ENCODE measurements at regions not wholly inside any gene's neighbourhood (a gene's known extent, or its start where the extent isn't known, plus 50 kb on each side); places are given as distances from the start of the nearest gene placed in this dataset.

DNA sequence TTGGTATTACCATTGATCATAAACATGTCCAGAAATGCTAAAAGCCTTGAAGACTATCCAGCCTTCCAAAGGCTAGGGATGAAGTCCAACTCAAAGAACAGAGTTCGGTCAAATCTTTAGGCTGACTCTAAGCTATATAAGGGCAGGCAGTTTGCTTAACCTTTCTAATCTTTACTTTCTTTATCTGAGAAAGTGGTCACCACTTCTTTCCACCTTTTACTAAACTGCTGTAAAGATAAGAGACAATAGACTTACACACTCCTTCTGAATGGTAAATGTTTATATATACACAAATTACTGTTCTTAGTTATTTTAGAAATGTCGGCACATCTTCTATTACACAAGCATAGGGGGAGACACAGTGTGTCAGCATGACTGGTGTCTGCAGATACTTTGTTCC, 100.4 kb downstream of the NREP start:
- BruUV-seq (replicated peaks) = no TSS peak
- H3K23ac ChIP-seq (ENCODE audit: low read depth, low read length) = no peak overlapping the region
- no peak overlapping the region for H2AFZ ChIP-seq (replicated peaks; ENCODE audit: low read length, poor library complexity)
- H3K9me1 ChIP-seq (ENCODE audit: insufficient read depth, low read length) = no peaks in the 10 kb centered on the region
- no peak overlapping the region for H3K4me2 ChIP-seq (ENCODE audit: low read depth, low read length)
- no peak overlapping the region for H4K91ac ChIP-seq (ENCODE audit: insufficient read depth, low read depth, low read length)
- in situ Hi-C loops (cut with MboI; ENCODE audit: low sequenced_read_pairs) = no loop called here
- H3K9me3 ChIP-seq (ENCODE audit: control insufficient read depth, insufficient read depth, low read length) = no peaks in the 10 kb centered on the region
- CTCF ChIA-PET = interaction anchor here (0.6 kb wide), 1 partner anchor 60 kb away, joined by 3 read pairs; no protein-coding TSS in a partner anchor
- intact Hi-C loops (cut with micrococcal nuclease) = no loop called here
- H4K8ac ChIP-seq (ENCODE audit: low read depth in 2 of 2, low read length in 2 of 2) = no peak overlapping the region
- no peaks in the 10 kb centered on the region for H4K20me1 ChIP-seq (ENCODE audit: insufficient read depth, low read length)
- peaks cover 2% of the 10 kb centered on the region for H3K27me3 ChIP-seq (ENCODE audit: control insufficient read depth, insufficient read depth, low read length)
- H3K36me3 ChIP-seq (ENCODE audit: control insufficient read depth, insufficient read depth, low read length) = no peaks in the 10 kb centered on the region
- DNase-seq (no peak), ATAC-seq (ENCODE audit: low read depth) (no peak)
- H3K14ac ChIP-seq (replicated peaks; ENCODE audit: low read depth, low read length) = no peak overlapping the region
- no peak overlapping the region for H3K4ac ChIP-seq (ENCODE audit: low read depth, low read length)
- no CpG with 5 or more reads among the region's 2 CpGs for WGBS, 2 experiments (ENCODE audit: extremely low coverage in 2 of 2, insufficient read length in 1 of 2)
- H3K4me3 ChIP-seq (ENCODE audit: insufficient read depth, low read depth, low read length) = no peak overlapping the region
- no peak overlapping the region for H2BK15ac ChIP-seq (ENCODE audit: low read depth, low read length)
- H2AK9ac ChIP-seq (replicated peaks; ENCODE audit: low read depth, low read length, poor library complexity) = no peak overlapping the region
- H3K18ac ChIP-seq (ENCODE audit: low read depth, low read length) = no peak overlapping the region
- POLR2A ChIA-PET (ENCODE audit: unreplicated experiment) = no interaction called here
- no peaks in the 10 kb centered on the region for H3K79me1 ChIP-seq (ENCODE audit: low read depth in 1 of 2, low read length in 2 of 2)
- TF ChIP-seq CEBPB (IDR thresholded peaks at IDR 0.05; ENCODE audit: low read depth, low read length) = no peak
- TF ChIP-seq CHD1 (IDR thresholded peaks at IDR 0.05; ENCODE audit: low read depth, low read length) = no peak
- TF ChIP-seq MAFK (IDR thresholded peaks at IDR 0.05; ENCODE audit: low read depth, low read length) = no peak
- TF ChIP-seq, protein P1, sequence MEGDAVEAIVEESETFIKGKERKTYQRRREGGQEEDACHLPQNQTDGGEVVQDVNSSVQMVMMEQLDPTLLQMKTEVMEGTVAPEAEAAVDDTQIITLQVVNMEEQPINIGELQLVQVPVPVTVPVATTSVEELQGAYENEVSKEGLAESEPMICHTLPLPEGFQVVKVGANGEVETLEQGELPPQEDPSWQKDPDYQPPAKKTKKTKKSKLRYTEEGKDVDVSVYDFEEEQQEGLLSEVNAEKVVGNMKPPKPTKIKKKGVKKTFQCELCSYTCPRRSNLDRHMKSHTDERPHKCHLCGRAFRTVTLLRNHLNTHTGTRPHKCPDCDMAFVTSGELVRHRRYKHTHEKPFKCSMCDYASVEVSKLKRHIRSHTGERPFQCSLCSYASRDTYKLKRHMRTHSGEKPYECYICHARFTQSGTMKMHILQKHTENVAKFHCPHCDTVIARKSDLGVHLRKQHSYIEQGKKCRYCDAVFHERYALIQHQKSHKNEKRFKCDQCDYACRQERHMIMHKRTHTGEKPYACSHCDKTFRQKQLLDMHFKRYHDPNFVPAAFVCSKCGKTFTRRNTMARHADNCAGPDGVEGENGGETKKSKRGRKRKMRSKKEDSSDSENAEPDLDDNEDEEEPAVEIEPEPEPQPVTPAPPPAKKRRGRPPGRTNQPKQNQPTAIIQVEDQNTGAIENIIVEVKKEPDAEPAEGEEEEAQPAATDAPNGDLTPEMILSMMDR (conservative IDR thresholded peaks at IDR 0.05; ENCODE audit: low read depth, low read length) = no peak
- TF ChIP-seq NFE2L2 (IDR thresholded peaks at IDR 0.05; ENCODE audit: low read depth, low read length) = no peak
- no peak for TF ChIP-seq RAD21 (IDR thresholded peaks at IDR 0.05; ENCODE audit: low read length)
- TF ChIP-seq RCOR1 (IDR thresholded peaks at IDR 0.05; ENCODE audit: insufficient replicate concordance, low read length) = no peak
- TF ChIP-seq RFX5 (IDR thresholded peaks at IDR 0.05; ENCODE audit: low read depth, low read length) = no peak
- no peak for TF ChIP-seq POLR2A (IDR thresholded peaks at IDR 0.05; ENCODE audit: low read depth, low read length)
- TF ChIP-seq, protein P2, sequence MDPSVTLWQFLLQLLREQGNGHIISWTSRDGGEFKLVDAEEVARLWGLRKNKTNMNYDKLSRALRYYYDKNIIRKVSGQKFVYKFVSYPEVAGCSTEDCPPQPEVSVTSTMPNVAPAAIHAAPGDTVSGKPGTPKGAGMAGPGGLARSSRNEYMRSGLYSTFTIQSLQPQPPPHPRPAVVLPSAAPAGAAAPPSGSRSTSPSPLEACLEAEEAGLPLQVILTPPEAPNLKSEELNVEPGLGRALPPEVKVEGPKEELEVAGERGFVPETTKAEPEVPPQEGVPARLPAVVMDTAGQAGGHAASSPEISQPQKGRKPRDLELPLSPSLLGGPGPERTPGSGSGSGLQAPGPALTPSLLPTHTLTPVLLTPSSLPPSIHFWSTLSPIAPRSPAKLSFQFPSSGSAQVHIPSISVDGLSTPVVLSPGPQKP (IDR thresholded peaks at IDR 0.05; ENCODE audit: borderline replicate concordance, low read depth, low read length) = no peak
- TF ChIP-seq, protein P3, sequence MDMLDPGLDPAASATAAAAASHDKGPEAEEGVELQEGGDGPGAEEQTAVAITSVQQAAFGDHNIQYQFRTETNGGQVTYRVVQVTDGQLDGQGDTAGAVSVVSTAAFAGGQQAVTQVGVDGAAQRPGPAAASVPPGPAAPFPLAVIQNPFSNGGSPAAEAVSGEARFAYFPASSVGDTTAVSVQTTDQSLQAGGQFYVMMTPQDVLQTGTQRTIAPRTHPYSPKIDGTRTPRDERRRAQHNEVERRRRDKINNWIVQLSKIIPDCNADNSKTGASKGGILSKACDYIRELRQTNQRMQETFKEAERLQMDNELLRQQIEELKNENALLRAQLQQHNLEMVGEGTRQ (IDR thresholded peaks at IDR 0.05; ENCODE audit: low read depth, low read length) = no peak
- no peak for TF ChIP-seq FOS (IDR thresholded peaks at IDR 0.05; ENCODE audit: low read depth, low read length)
- TF ChIP-seq MXI1 (IDR thresholded peaks at IDR 0.05; ENCODE audit: borderline replicate concordance, low read depth, low read length) = no peak
- TF ChIP-seq MAZ (IDR thresholded peaks at IDR 0.05; ENCODE audit: borderline replicate concordance, low read depth, low read length) = no peak
- TF ChIP-seq SMC3 (IDR thresholded peaks at IDR 0.05; ENCODE audit: low read depth, low read length) = no peak
- no peak for TF ChIP-seq BHLHE40 (IDR thresholded peaks at IDR 0.05; ENCODE audit: low read depth, low read length)
- no peaks in the 10 kb centered on the region for H3K4me1 ChIP-seq (ENCODE audit: control insufficient read depth, insufficient read depth, low read length)
- H2AK5ac ChIP-seq (ENCODE audit: low read depth, low read length) = no peak overlapping the region
- no peak overlapping the region for H3K27ac ChIP-seq (ENCODE audit: insufficient read depth, low read length)
- no peak overlapping the region for H4K5ac ChIP-seq (ENCODE audit: low read depth, low read length)
- H2BK20ac ChIP-seq (ENCODE audit: low read depth, low read length) = no peak overlapping the region
- no peak overlapping the region for H2BK5ac ChIP-seq (ENCODE audit: low read depth, low read length, poor library complexity, severe bottlenecking)
- dilution Hi-C loops (cut with HindIII; ENCODE audit: low sequenced_read_pairs, unreplicated experiment) = no loop called here
- no peak overlapping the region for H3K56ac ChIP-seq (ENCODE audit: extremely low read depth, insufficient read depth, low read length)
- no peak overlapping the region for H2BK120ac ChIP-seq (ENCODE audit: low read depth, low read length)
- H3K9ac ChIP-seq (ENCODE audit: low read depth, low read length) = no peak overlapping the region

All from IMR-90 (cell line).